ENCODE measurements at regions not wholly inside any gene's neighbourhood (a gene's known extent, or its start where the extent isn't known, plus 50 kb on each side); places are given as distances from the start of the nearest gene placed in this dataset.

- no peaks in the 10 kb centered on the region for H3K4me1 ChIP-seq (ENCODE audit: control insufficient read depth, insufficient read depth, low read length)
- no peak for ATAC-seq
- TF ChIP-seq REST (IDR thresholded peaks at IDR 0.05; ENCODE audit: insufficient read depth in 1 of 2, low read depth in 2 of 2, low read length in 1 of 2) (no peak), SIN3A (IDR thresholded peaks at IDR 0.05; ENCODE audit: borderline replicate concordance, insufficient read depth, low read depth, low read length) (no peak), TCF7L2 (IDR thresholded peaks at IDR 0.05; ENCODE audit: low read depth, low read length) (no peak), POLR2AphosphoS5 (IDR thresholded peaks at IDR 0.05; ENCODE audit: low read depth, low read length) (no peak)
- TF ChIP-seq, protein P1, sequence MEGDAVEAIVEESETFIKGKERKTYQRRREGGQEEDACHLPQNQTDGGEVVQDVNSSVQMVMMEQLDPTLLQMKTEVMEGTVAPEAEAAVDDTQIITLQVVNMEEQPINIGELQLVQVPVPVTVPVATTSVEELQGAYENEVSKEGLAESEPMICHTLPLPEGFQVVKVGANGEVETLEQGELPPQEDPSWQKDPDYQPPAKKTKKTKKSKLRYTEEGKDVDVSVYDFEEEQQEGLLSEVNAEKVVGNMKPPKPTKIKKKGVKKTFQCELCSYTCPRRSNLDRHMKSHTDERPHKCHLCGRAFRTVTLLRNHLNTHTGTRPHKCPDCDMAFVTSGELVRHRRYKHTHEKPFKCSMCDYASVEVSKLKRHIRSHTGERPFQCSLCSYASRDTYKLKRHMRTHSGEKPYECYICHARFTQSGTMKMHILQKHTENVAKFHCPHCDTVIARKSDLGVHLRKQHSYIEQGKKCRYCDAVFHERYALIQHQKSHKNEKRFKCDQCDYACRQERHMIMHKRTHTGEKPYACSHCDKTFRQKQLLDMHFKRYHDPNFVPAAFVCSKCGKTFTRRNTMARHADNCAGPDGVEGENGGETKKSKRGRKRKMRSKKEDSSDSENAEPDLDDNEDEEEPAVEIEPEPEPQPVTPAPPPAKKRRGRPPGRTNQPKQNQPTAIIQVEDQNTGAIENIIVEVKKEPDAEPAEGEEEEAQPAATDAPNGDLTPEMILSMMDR (IDR thresholded peaks at IDR 0.05): no peak
- H3K27me3 ChIP-seq (ENCODE audit: control insufficient read depth, insufficient read depth, low read length): no peaks in the 10 kb centered on the region
- in situ Hi-C loops (cut with HindIII; ENCODE audit: low pct_unique_long_range_greater_than_20kb, low sequenced_read_pairs): no loop called here
- H3K27ac ChIP-seq (ENCODE audit: low read length): no peak overlapping the region
- no peaks in the 10 kb centered on the region for H3K9me3 ChIP-seq (ENCODE audit: control insufficient read depth, insufficient read depth, low read depth, low read length)
- no TSS peak for BruUV-seq (replicated peaks)
- ChIA-PET CTCF (no interaction called here), POLR2A (no interaction called here)
- DNase-seq (ENCODE audit: low read depth, low spot score): no peak
- no peak overlapping the region for H3K4me3 ChIP-seq (ENCODE audit: low read depth in 2 of 2, low read length in 2 of 2)
- no peaks in the 10 kb centered on the region for H3K36me3 ChIP-seq (ENCODE audit: control insufficient read depth, insufficient read depth, low read length)
- intact Hi-C loops (cut with micrococcal nuclease; ENCODE audit: unreplicated experiment): no loop called here
Observed at GRCh38 chr12:19991146-19991545, 377.2 kb upstream of the PDE3A start.

- in situ Hi-C loops (cut with HindIII; ENCODE audit: low pct_unique_long_range_greater_than_20kb, low sequenced_read_pairs) (no loop called here), intact Hi-C loops (cut with micrococcal nuclease; ENCODE audit: unreplicated experiment) (no loop called here)
- no peak for DNase-seq (ENCODE audit: low read depth, low spot score)
- TF ChIP-seq POLR2AphosphoS5 (IDR thresholded peaks at IDR 0.05; ENCODE audit: low read depth, low read length) (no peak), TCF7L2 (IDR thresholded peaks at IDR 0.05; ENCODE audit: low read depth, low read length) (no peak), SIN3A (IDR thresholded peaks at IDR 0.05; ENCODE audit: borderline replicate concordance, insufficient read depth, low read depth, low read length) (no peak), REST (IDR thresholded peaks at IDR 0.05; ENCODE audit: insufficient read depth in 1 of 2, low read depth in 2 of 2, low read length in 1 of 2) (no peak)
- TF ChIP-seq, protein P1 (IDR thresholded peaks at IDR 0.05): no peak
- Histone ChIP-seq H3K4me1 (ENCODE audit: control insufficient read depth, insufficient read depth, low read length) (no peaks in the 10 kb centered on the region), H3K4me3 (ENCODE audit: low read depth in 2 of 2, low read length in 2 of 2) (no peak overlapping the region), H3K27ac (ENCODE audit: low read length) (no peak overlapping the region), H3K36me3 (ENCODE audit: control insufficient read depth, insufficient read depth, low read length) (no peaks in the 10 kb centered on the region), H3K9me3 (ENCODE audit: control insufficient read depth, insufficient read depth, low read depth, low read length) (no peaks in the 10 kb centered on the region), H3K27me3 (ENCODE audit: control insufficient read depth, insufficient read depth, low read length) (no peaks in the 10 kb centered on the region)
- CTCF ChIA-PET: no interaction called here
- ATAC-seq: no peak
- BruUV-seq (replicated peaks): no TSS peak
- POLR2A ChIA-PET: no interaction called here
Observed at GRCh38 chr12:19992311-19992710, 376.0 kb upstream of the PDE3A start.
